HL-60 (cell line): ENCODE measurements at regions not wholly inside any gene's neighbourhood (a gene's known extent, or its start where the extent isn't known, plus 50 kb on each side); places are given as distances from the start of the nearest gene placed in this dataset.

Source experiments
- DNase-seq, 2 experiments: peaks; one replicate each; pipeline ENCODE4 v3.0.0-alpha.2; 2010 to 2020; ENCODE audit warnings: low read depth in 1 of 2, low spot score in 1 of 2
- H3K27ac ChIP-seq: fragments of 250-450 bp; sonication (Bioruptor Pico); replicated peaks from 2 replicates; pipeline ENCODE4 v1.5.1; 2020; ENCODE audit warnings: mild to moderate bottlenecking, moderate library complexity
- H3K27me3 ChIP-seq: fragments of 250-450 bp; sonication (Bioruptor Pico); 2 replicates; pipeline ENCODE4 v1.5.1; 2021; ENCODE audit warnings: mild to moderate bottlenecking, moderate library complexity; ENCODE audit not compliant: insufficient read depth, poor library complexity, severe bottlenecking
- H3K4me3 ChIP-seq: replicated peaks from 2 replicates; pipeline ENCODE4 v1.5.1; 2011; ENCODE audit warnings: mild to moderate bottlenecking, control low read depth, low read length; ENCODE audit not compliant: insufficient read depth
- CTCF ChIP-seq: IDR thresholded peaks from one replicate; pipeline ENCODE4 v1.5.1; 2011; ENCODE audit warnings: low read length, control low read depth, inconsistent platforms; ENCODE audit not compliant: insufficient read depth
- GABPA ChIP-seq: IDR thresholded peaks from 2 replicates; pipeline ENCODE4 v1.6.1; 2012; ENCODE audit warnings: low read depth
- POLR2AphosphoS5 ChIP-seq: IDR thresholded peaks from 2 replicates; pipeline ENCODE4 v1.6.1; 2012; ENCODE audit warnings: low read depth
- REST ChIP-seq: IDR thresholded peaks from 2 replicates; pipeline ENCODE4 v1.6.1; 2012; ENCODE audit warnings: low read depth; ENCODE audit not compliant: insufficient replicate concordance
- SPI1 ChIP-seq: IDR thresholded peaks from 2 replicates; pipeline ENCODE4 v1.6.1; 2012; ENCODE audit warnings: low read depth, mild to moderate bottlenecking, borderline replicate concordance

- Histone ChIP-seq H3K4me3 (no peak overlapping the region), H3K27ac (no peak overlapping the region), H3K27me3 (no peaks in the 10 kb centered on the region)
- TF ChIP-seq POLR2AphosphoS5 (no peak), SPI1 (no peak), GABPA (no peak), REST (no peak), CTCF (no peak)
- DNase-seq = no peak
Observed at GRCh38 chr4:135316266-135316779, 1114.7 kb upstream of the PABPC4L start.

GRCh38 chr4:135290136-135290535 is 1088.5 kb upstream of the PABPC4L start:
- Histone ChIP-seq H3K27me3 (no peaks in the 10 kb centered on the region), H3K4me3 (no peak overlapping the region), H3K27ac (no peak overlapping the region)
- no peak for TF ChIP-seq CTCF
- no peak for TF ChIP-seq GABPA
- TF ChIP-seq REST = no peak
- no peak for TF ChIP-seq SPI1
- no peak for TF ChIP-seq POLR2AphosphoS5
- no peak for DNase-seq

GRCh38 chr4:135283934-135284333 is 1082.3 kb upstream of the PABPC4L start:
- Histone ChIP-seq H3K27ac (no peak overlapping the region), H3K4me3 (no peak overlapping the region), H3K27me3 (no peaks in the 10 kb centered on the region)
- no peak for TF ChIP-seq REST
- TF ChIP-seq POLR2AphosphoS5 = no peak
- TF ChIP-seq SPI1 = no peak
- no peak for TF ChIP-seq GABPA
- no peak for TF ChIP-seq CTCF
- DNase-seq = no peak
